ENCODE measurements at regions not wholly inside any gene's neighbourhood (a gene's known extent, or its start where the extent isn't known, plus 50 kb on each side); places are given as distances from the start of the nearest gene placed in this dataset.
"Not testable (repeated sequence)": the region's sequence is repeated elsewhere in the genome, so short reads cannot be mapped to it uniquely, and the experiment has no call there.

GRCh38 chr3:71989165-71989564 lies 204.2 kb upstream of the PROK2 start:
- no peaks in the 10 kb centered on the region for H3K9me3 ChIP-seq (ENCODE audit: low read depth, low read length)
- no peaks in the 10 kb centered on the region for H3K27me3 ChIP-seq (ENCODE audit: insufficient read depth, low read length)
- no peak overlapping the region for H3K4me3 ChIP-seq (ENCODE audit: low read length)
- peaks cover 32% of the 10 kb centered on the region for H3K4me1 ChIP-seq (ENCODE audit: insufficient read depth, low read length)

GRCh38 chr3:71987828-71988227 lies 202.9 kb upstream of the PROK2 start:
- no peaks in the 10 kb centered on the region for H3K9me3 ChIP-seq (ENCODE audit: low read depth, low read length)
- no peak overlapping the region for H3K4me3 ChIP-seq (ENCODE audit: low read length)
- H3K4me1 ChIP-seq (ENCODE audit: insufficient read depth, low read length) = peaks cover 28% of the 10 kb centered on the region
- no peaks in the 10 kb centered on the region for H3K27me3 ChIP-seq (ENCODE audit: insufficient read depth, low read length)

- H3K9me3 ChIP-seq (ENCODE audit: low read depth, low read length) = no peaks in the 10 kb centered on the region
- H3K4me1 ChIP-seq (ENCODE audit: insufficient read depth, low read length) = peaks cover 28% of the 10 kb centered on the region
- H3K27me3 ChIP-seq (ENCODE audit: insufficient read depth, low read length) = no peaks in the 10 kb centered on the region
- no peak overlapping the region for H3K4me3 ChIP-seq (ENCODE audit: low read length)
Measured at GRCh38 chr3:71987089-71987735, 202.3 kb upstream of the PROK2 start.

GRCh38 chr3:71986606-71987005 lies 201.7 kb upstream of the PROK2 start:
- no peaks in the 10 kb centered on the region for H3K27me3 ChIP-seq (ENCODE audit: insufficient read depth, low read length)
- no peaks in the 10 kb centered on the region for H3K9me3 ChIP-seq (ENCODE audit: low read depth, low read length)
- no peak overlapping the region for H3K4me3 ChIP-seq (ENCODE audit: low read length)
- peaks cover 28% of the 10 kb centered on the region for H3K4me1 ChIP-seq (ENCODE audit: insufficient read depth, low read length)

- Histone ChIP-seq H3K4me1 (ENCODE audit: insufficient read depth, low read length) (peaks cover 28% of the 10 kb centered on the region), H3K4me3 (ENCODE audit: low read length) (no peak overlapping the region), H3K27me3 (ENCODE audit: insufficient read depth, low read length) (no peaks in the 10 kb centered on the region), H3K9me3 (ENCODE audit: low read depth, low read length) (no peaks in the 10 kb centered on the region)
Measured at GRCh38 chr3:71984843-71985613, 200.1 kb upstream of the PROK2 start.

DNA sequence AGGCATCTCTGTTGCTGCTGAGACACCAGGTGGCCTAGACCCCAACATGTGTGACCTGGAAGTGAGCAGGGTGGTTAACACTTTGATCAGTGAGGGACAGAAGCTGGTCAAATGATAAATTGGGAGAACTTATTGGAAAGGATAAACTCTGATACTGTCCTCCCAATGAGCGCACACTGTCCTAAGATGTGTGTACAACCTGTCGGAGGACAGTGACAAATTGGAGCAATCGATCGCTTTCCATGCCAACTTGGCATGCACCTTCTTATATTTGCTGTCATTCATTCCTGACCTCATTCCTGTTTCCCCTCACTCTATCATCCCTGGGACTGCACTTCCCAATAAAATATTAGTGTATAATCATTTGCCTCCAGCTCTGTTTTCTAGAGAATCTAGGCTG lies 198.7 kb upstream of the PROK2 start:
- Histone ChIP-seq H3K9me3 (ENCODE audit: low read depth, low read length) (no peaks in the 10 kb centered on the region), H3K27me3 (ENCODE audit: insufficient read depth, low read length) (no peaks in the 10 kb centered on the region), H3K4me1 (ENCODE audit: insufficient read depth, low read length) (peaks cover 28% of the 10 kb centered on the region), H3K4me3 (ENCODE audit: low read length) (no peak overlapping the region)

GRCh38 chr3:71982506-71983258 lies 197.7 kb upstream of the PROK2 start:
- H3K9me3 ChIP-seq (ENCODE audit: low read depth, low read length); H3K27me3 ChIP-seq (ENCODE audit: insufficient read depth, low read length); H3K4me3 ChIP-seq (ENCODE audit: low read length): not testable (repeated sequence)
- H3K4me1 ChIP-seq (ENCODE audit: insufficient read depth, low read length) = peaks cover 20% of the 10 kb centered on the region

- Histone ChIP-seq H3K27me3 (ENCODE audit: insufficient read depth, low read length) (no peaks in the 10 kb centered on the region), H3K4me3 (ENCODE audit: low read length) (no peak overlapping the region), H3K4me1 (ENCODE audit: insufficient read depth, low read length) (peaks cover 16% of the 10 kb centered on the region), H3K9me3 (ENCODE audit: low read depth, low read length) (no peaks in the 10 kb centered on the region)
Measured at GRCh38 chr3:71979175-71979574, 194.2 kb upstream of the PROK2 start.

- no peaks in the 10 kb centered on the region for H3K9me3 ChIP-seq (ENCODE audit: low read depth, low read length)
- H3K4me3 ChIP-seq (ENCODE audit: low read length) = no peak overlapping the region
- H3K27me3 ChIP-seq (ENCODE audit: insufficient read depth, low read length) = no peaks in the 10 kb centered on the region
- H3K4me1 ChIP-seq (ENCODE audit: insufficient read depth, low read length) = peaks cover 15% of the 10 kb centered on the region
Measured at GRCh38 chr3:71978150-71978721, 193.3 kb upstream of the PROK2 start.

- Histone ChIP-seq H3K9me3 (ENCODE audit: low read depth, low read length) (no peaks in the 10 kb centered on the region), H3K4me3 (ENCODE audit: low read length) (no peak overlapping the region), H3K27me3 (ENCODE audit: insufficient read depth, low read length) (no peaks in the 10 kb centered on the region), H3K4me1 (ENCODE audit: insufficient read depth, low read length) (peaks cover 15% of the 10 kb centered on the region)
Measured at GRCh38 chr3:71977525-71977924, 192.6 kb upstream of the PROK2 start.

DNA sequence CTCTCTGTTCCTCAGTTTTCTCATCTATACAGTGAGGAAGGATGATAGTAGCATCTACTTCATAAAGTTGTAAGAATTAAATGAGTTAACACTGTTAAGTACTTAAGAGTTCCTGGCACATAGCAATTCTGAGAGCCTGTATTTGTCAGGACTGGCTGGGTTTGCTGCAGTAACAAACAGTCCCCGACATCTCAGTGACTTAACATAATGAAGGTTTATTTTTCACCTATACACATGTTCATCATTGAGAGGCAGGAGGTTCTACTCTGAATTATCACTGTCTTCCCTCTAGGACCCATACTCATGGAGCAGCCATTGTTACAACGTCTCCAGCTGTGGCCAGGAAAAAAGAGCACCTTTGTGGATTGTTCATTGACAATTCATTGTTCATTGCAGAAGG lies 190.6 kb upstream of the PROK2 start:
- no peak overlapping the region for H3K4me3 ChIP-seq (ENCODE audit: low read length)
- H3K9me3 ChIP-seq (ENCODE audit: low read depth, low read length) = no peaks in the 10 kb centered on the region
- H3K27me3 ChIP-seq (ENCODE audit: insufficient read depth, low read length) = no peaks in the 10 kb centered on the region
- peaks cover 15% of the 10 kb centered on the region for H3K4me1 ChIP-seq (ENCODE audit: insufficient read depth, low read length)

DNA sequence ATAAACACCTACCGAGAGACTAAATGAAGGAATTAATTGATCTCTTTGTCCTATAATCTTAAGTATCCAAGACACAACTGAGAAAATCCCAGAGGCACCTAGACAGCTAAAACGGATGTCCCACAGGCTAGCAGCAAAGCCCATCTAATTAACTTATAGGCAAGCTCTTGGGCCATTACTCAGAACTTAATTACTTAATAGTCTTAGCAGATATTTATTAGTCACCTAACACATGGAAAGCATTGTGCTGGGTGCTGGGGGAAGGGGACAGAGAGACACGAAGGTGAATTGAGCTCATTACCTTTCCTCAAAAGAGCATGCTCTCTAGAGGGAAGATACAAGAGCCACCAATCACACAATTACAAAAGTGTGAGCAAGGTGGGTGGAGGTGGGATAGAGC lies 189.8 kb upstream of the PROK2 start:
- Histone ChIP-seq H3K9me3 (ENCODE audit: low read depth, low read length) (no peaks in the 10 kb centered on the region), H3K27me3 (ENCODE audit: insufficient read depth, low read length) (no peaks in the 10 kb centered on the region), H3K4me3 (ENCODE audit: low read length) (no peak overlapping the region), H3K4me1 (ENCODE audit: insufficient read depth, low read length) (peaks cover 15% of the 10 kb centered on the region)

GRCh38 chr3:71973274-71974030 lies 188.5 kb upstream of the PROK2 start:
- Histone ChIP-seq H3K27me3 (ENCODE audit: insufficient read depth, low read length) (no peaks in the 10 kb centered on the region), H3K9me3 (ENCODE audit: low read depth, low read length) (no peaks in the 10 kb centered on the region), H3K4me1 (ENCODE audit: insufficient read depth, low read length) (peaks cover 15% of the 10 kb centered on the region), H3K4me3 (ENCODE audit: low read length) (no peak overlapping the region)

- peaks cover 15% of the 10 kb centered on the region for H3K4me1 ChIP-seq (ENCODE audit: insufficient read depth, low read length)
- H3K27me3 ChIP-seq (ENCODE audit: insufficient read depth, low read length) = no peaks in the 10 kb centered on the region
- H3K9me3 ChIP-seq (ENCODE audit: low read depth, low read length) = no peaks in the 10 kb centered on the region
- H3K4me3 ChIP-seq (ENCODE audit: low read length) = no peak overlapping the region
Measured at GRCh38 chr3:71972031-71972430, 187.1 kb upstream of the PROK2 start.

Measured in mononuclear cell (primary cell).